Mucosa of descending colon (tissue), 3 donors: ENCODE measurements at regions not wholly inside any gene's neighbourhood (a gene's known extent, or its start where the extent isn't known, plus 50 kb on each side); places are given as distances from the start of the nearest gene placed in this dataset.

Source experiments
- ATAC-seq: fragments of 200-7000 bp; cut with Tn5 transposase; one replicate; pipeline ENCODE4 v1.9.1; 2020; ENCODE audit warnings: mild to moderate bottlenecking, moderate library complexity
- DNase-seq, 3 donors: peaks; one replicate each; pipeline ENCODE4 v3.0.0-alpha.2; 2020
- H3K36me3 ChIP-seq: fragments of 200-600 bp; one replicate; pipeline ENCODE4 v1.8.0; 2021; ENCODE audit warnings: low read depth, mild to moderate bottlenecking
- H3K4me1 ChIP-seq: fragments of 200-600 bp; one replicate; pipeline ENCODE4 v1.8.0; 2021; ENCODE audit warnings: low read depth, mild to moderate bottlenecking
- H3K4me3 ChIP-seq: fragments of 200-600 bp; one replicate; pipeline ENCODE4 v1.8.0; 2021; ENCODE audit warnings: mild to moderate bottlenecking
- H3K9me3 ChIP-seq: fragments of 200-600 bp; one replicate; pipeline ENCODE4 v1.8.0; 2021; ENCODE audit warnings: mild to moderate bottlenecking
- intact Hi-C, 2 donors: fragments of 100-400 bp; cut with DNase I in 1 of 2; cut with micrococcal nuclease in 1 of 2; formaldehyde crosslinking; loops; one replicate each; pipeline versions ENCODE4 v1.11.0 to v1.11.1; 2022; cut with DNase I, micrococcal nuclease
- TF ChIP-seq, protein P1 (sequence below): fragments of 200-600 bp; IDR thresholded peaks from one replicate; pipeline ENCODE4 v1.8.0; 2022; ENCODE audit warnings: antibody characterized with exemption, mild to moderate bottlenecking
- donor health status: DM: no; HTN: no; CAD: no; lungs with moderate emphysema.
- donor health status: DM: no; HTN: no; CAD: no.
- donor health status: DM: no; HTN: yes; CAD: no.

DNA sequence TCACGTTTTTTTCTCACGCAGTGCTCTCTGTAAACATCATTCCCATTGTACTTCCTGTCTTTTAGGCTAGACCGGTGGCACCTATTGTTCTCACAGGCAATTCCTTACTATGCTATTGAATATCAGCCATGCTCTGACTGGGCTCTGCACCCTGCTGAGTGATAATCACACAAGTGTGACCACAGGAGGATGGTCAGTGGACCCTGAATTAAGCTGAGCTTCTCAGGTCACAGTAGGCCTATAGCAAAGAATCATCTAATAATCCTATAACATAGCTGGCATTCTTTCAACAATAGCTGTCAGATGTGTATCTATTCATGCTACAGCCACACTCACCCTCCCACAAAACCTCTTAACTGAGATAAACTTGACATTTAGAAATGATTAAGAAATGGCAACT lies 2399.8 kb upstream of the TENM3 start:
- TF ChIP-seq, protein P1, sequence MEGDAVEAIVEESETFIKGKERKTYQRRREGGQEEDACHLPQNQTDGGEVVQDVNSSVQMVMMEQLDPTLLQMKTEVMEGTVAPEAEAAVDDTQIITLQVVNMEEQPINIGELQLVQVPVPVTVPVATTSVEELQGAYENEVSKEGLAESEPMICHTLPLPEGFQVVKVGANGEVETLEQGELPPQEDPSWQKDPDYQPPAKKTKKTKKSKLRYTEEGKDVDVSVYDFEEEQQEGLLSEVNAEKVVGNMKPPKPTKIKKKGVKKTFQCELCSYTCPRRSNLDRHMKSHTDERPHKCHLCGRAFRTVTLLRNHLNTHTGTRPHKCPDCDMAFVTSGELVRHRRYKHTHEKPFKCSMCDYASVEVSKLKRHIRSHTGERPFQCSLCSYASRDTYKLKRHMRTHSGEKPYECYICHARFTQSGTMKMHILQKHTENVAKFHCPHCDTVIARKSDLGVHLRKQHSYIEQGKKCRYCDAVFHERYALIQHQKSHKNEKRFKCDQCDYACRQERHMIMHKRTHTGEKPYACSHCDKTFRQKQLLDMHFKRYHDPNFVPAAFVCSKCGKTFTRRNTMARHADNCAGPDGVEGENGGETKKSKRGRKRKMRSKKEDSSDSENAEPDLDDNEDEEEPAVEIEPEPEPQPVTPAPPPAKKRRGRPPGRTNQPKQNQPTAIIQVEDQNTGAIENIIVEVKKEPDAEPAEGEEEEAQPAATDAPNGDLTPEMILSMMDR: no peak
- intact Hi-C loops: no loop called here
- H3K4me1 ChIP-seq: no peaks in the 10 kb centered on the region
- no peaks in the 10 kb centered on the region for H3K9me3 ChIP-seq
- DNase-seq (no peak), ATAC-seq (no peak)
- H3K4me3 ChIP-seq: no peak overlapping the region
- H3K36me3 ChIP-seq: no peaks in the 10 kb centered on the region

DNA sequence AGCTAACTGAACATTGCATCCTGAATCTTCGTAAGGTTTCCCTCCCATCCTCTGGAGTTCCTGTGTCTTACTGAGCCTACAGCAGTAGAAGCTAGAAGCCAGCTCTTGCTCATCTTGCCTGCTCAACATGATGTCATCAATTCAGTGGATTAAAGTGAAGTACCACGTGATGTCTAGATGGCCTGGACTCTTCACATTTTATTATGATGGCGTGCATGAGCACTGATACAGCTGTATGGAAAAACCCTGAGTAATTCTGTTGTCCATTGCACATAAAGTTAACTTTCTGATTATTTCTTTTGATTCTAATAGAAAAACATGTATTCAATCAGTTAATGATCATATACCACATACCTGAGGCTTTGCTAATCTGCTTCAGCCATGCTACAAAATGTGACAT lies 2387.7 kb upstream of the TENM3 start:
- TF ChIP-seq, protein P1: no peak
- DNase-seq (no peak), ATAC-seq (no peak)
- H3K36me3 ChIP-seq: no peaks in the 10 kb centered on the region
- no peak overlapping the region for H3K4me3 ChIP-seq
- intact Hi-C loops: no loop called here
- no peaks in the 10 kb centered on the region for H3K9me3 ChIP-seq
- no peaks in the 10 kb centered on the region for H3K4me1 ChIP-seq

DNA sequence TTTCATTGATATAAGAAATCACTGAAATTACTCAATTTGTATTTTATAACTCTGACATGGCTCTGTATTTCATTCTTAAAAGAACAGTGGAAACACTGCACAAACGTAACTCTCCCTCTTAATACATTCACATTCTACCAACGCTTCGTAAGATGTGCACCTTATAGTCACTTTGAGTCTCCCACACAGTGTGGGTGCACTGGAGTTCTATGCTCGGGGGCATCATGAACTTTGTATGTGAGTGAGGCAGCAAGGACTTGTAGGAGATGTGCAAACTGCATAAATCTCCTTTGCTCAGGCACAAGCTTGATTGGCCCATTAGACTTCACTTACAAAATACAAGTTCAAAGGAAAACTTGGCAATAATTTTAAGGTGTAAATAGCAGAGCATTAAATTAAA lies 2385.0 kb upstream of the TENM3 start:
- Histone ChIP-seq H3K9me3 (no peaks in the 10 kb centered on the region), H3K4me3 (no peak overlapping the region), H3K36me3 (no peaks in the 10 kb centered on the region), H3K4me1 (no peaks in the 10 kb centered on the region)
- DNase-seq (no peak), ATAC-seq (no peak)
- TF ChIP-seq, protein P1: no peak
- intact Hi-C loops: no loop called here

DNA sequence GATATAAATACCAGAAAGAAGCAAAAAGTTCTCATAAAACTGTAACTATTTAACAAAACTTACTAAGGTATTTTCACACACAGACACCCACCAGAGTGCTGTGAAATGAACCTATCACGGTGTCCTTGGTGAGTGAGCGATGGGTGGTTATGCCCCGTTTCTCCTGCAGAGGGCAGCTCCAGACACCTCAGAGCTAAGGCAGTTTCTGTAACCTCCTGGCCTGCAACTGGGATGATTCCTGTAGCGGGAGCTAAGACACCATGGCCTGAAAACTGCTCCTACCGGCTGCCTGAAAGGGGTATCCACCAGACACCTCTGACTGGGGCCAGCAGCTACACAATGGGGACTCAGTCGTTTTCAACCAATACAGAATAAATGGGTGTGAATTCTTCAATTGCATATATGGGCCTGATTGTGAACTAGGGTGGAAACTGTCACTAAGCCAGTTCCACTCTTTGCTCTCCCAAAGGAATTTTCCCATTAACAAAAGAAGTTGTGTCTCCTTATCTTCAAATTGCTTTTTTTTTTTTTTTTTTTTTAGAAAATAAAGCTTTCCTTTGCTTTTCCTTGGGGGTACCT lies 2375.8 kb upstream of the TENM3 start:
- Histone ChIP-seq H3K4me1 (no peaks in the 10 kb centered on the region), H3K36me3 (no peaks in the 10 kb centered on the region), H3K4me3 (no peak overlapping the region), H3K9me3 (no peaks in the 10 kb centered on the region)
- intact Hi-C loops: no loop called here
- DNase-seq (peak in 2 of 3 donors; percentile 63 to 72), ATAC-seq (peak; percentile 83)
- TF ChIP-seq, protein P1: peak; percentile 34

DNA sequence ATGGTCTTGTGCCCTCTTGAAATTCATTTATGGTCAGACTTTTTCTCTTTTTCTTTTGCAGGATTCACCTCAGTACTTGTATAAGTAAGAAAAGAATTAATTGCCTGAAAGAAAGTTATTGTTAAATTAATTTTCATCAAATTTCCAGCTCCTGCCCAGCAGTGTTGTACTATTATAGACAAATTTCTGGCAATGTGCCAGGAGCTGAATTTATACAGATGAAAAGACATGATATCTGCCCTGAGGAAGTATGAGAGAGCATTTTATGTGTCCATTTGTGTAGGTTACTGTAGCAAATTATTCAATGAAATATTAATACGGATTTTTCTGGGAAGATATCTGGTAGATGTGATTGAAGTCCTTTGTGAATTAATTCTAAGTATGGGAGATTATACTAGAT lies 2371.5 kb upstream of the TENM3 start:
- no peaks in the 10 kb centered on the region for H3K36me3 ChIP-seq
- no peaks in the 10 kb centered on the region for H3K4me1 ChIP-seq
- TF ChIP-seq, protein P1: no peak
- intact Hi-C loops: no loop called here
- ATAC-seq: no peak
- DNase-seq: no peak
- H3K4me3 ChIP-seq: no peak overlapping the region
- no peaks in the 10 kb centered on the region for H3K9me3 ChIP-seq

DNA sequence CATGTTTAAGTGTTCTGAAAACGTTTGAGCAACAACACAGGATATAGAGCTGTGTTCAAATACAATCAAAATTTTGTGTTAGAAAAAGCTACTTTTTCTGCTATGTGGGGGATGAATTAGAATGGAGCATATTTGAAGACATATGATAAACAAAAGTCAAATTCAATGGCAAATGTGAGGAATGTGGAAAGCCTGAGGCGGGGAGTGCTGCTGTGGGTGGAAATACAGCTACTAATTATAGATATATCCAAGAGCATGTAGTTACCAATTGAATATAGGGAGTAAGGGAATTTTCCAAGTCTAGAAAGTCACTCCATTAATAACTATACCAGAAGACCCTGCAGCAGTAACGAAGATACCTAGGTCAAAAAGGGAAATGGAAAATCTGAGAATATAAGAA lies 2370.4 kb upstream of the TENM3 start:
- no peak overlapping the region for H3K4me3 ChIP-seq
- H3K4me1 ChIP-seq: no peaks in the 10 kb centered on the region
- H3K36me3 ChIP-seq: no peaks in the 10 kb centered on the region
- DNase-seq (no peak), ATAC-seq (no peak)
- TF ChIP-seq, protein P1: no peak
- intact Hi-C loops: no loop called here
- H3K9me3 ChIP-seq: no peaks in the 10 kb centered on the region
